PC-3 (cell line): ENCODE measurements at regions not wholly inside any gene's neighbourhood (a gene's known extent, or its start where the extent isn't known, plus 50 kb on each side); places are given as distances from the start of the nearest gene placed in this dataset.

Source experiments
- EZH2phosphoT487 ChIP-seq: fragments of 300-600 bp; sonication (generic); IDR thresholded peaks from 2 replicates; pipeline ENCODE4 v1.6.1; 2018; ENCODE audit warnings: mild to moderate bottlenecking, antibody characterized with exemption, low read length, borderline replicate concordance
- TF ChIP-seq, protein P1 (sequence below): fragments of 300-600 bp; sonication (generic); conservative IDR thresholded peaks from 2 replicates; pipeline ENCODE4 v1.5.1; 2017; ENCODE audit warnings: antibody characterized with exemption, low read depth, mild to moderate bottlenecking, low read length

GRCh38 chr10:10946801-10947200 lies 70.9 kb upstream of the CELF2 start:
- TF ChIP-seq, protein P1, sequence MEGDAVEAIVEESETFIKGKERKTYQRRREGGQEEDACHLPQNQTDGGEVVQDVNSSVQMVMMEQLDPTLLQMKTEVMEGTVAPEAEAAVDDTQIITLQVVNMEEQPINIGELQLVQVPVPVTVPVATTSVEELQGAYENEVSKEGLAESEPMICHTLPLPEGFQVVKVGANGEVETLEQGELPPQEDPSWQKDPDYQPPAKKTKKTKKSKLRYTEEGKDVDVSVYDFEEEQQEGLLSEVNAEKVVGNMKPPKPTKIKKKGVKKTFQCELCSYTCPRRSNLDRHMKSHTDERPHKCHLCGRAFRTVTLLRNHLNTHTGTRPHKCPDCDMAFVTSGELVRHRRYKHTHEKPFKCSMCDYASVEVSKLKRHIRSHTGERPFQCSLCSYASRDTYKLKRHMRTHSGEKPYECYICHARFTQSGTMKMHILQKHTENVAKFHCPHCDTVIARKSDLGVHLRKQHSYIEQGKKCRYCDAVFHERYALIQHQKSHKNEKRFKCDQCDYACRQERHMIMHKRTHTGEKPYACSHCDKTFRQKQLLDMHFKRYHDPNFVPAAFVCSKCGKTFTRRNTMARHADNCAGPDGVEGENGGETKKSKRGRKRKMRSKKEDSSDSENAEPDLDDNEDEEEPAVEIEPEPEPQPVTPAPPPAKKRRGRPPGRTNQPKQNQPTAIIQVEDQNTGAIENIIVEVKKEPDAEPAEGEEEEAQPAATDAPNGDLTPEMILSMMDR: no peak
- TF ChIP-seq EZH2phosphoT487: no peak
